ENCODE measurements at regions not wholly inside any gene's neighbourhood (a gene's known extent, or its start where the extent isn't known, plus 50 kb on each side); places are given as distances from the start of the nearest gene placed in this dataset.

- Histone ChIP-seq H3K27me3 (no peaks in the 10 kb centered on the region), H3K4me3 (no peak overlapping the region), H3K4me1 (no peaks in the 10 kb centered on the region), H3K9me3 (no peaks in the 10 kb centered on the region), H3K27ac (no peak overlapping the region), H3K36me3 (no peaks in the 10 kb centered on the region)
- WGBS (ENCODE audit: insufficient coverage, low coverage, low lambda C conversion rate, missing lambda C conversion rate): 18% methylated on average over 2 of the region's 3 CpGs
- no peak for TF ChIP-seq CTCF (IDR thresholded peaks at IDR 0.05)
- TF ChIP-seq POLR2A (IDR thresholded peaks at IDR 0.05): no peak
- ATAC-seq (no peak), DNase-seq (no peak)
- intact Hi-C loops (cut with DNase I): no loop called here
These were observed 294.0 kb upstream of the CDH20 start for GRCh38 chr18:61039251-61039650.

- no peak overlapping the region for H3K27ac ChIP-seq
- no peaks in the 10 kb centered on the region for H3K27me3 ChIP-seq
- no peaks in the 10 kb centered on the region for H3K36me3 ChIP-seq
- intact Hi-C loops (cut with DNase I): no loop called here
- TF ChIP-seq POLR2A (IDR thresholded peaks at IDR 0.05) (no peak), CTCF (IDR thresholded peaks at IDR 0.05) (no peak)
- 82% methylated on average over 4 of the region's 5 CpGs for WGBS (ENCODE audit: insufficient coverage, low coverage, low lambda C conversion rate, missing lambda C conversion rate)
- H3K9me3 ChIP-seq: no peaks in the 10 kb centered on the region
- H3K4me3 ChIP-seq: no peak overlapping the region
- ATAC-seq (no peak), DNase-seq (no peak)
- H3K4me1 ChIP-seq: no peaks in the 10 kb centered on the region
These were observed 285.4 kb upstream of the CDH20 start for GRCh38 chr18:61047794-61048193.

GRCh38 chr18:61057443-61057842, 275.8 kb upstream of the CDH20 start:
- intact Hi-C loops (cut with DNase I): no loop called here
- Histone ChIP-seq H3K36me3 (no peaks in the 10 kb centered on the region), H3K4me3 (no peak overlapping the region), H3K9me3 (no peaks in the 10 kb centered on the region), H3K4me1 (no peaks in the 10 kb centered on the region), H3K27me3 (no peaks in the 10 kb centered on the region), H3K27ac (no peak overlapping the region)
- 48% methylated on average over 2 of the region's 2 CpGs for WGBS (ENCODE audit: insufficient coverage, low coverage, low lambda C conversion rate, missing lambda C conversion rate)
- no peak for DNase-seq
- no peak for ATAC-seq
- TF ChIP-seq POLR2A (IDR thresholded peaks at IDR 0.05) (no peak), CTCF (IDR thresholded peaks at IDR 0.05) (no peak)

GRCh38 chr18:61062258-61062657, 271.0 kb upstream of the CDH20 start:
- Histone ChIP-seq H3K9me3 (no peaks in the 10 kb centered on the region), H3K4me1 (no peaks in the 10 kb centered on the region), H3K4me3 (no peak overlapping the region), H3K27me3 (no peaks in the 10 kb centered on the region), H3K36me3 (no peaks in the 10 kb centered on the region), H3K27ac (no peak overlapping the region)
- WGBS (ENCODE audit: insufficient coverage, low coverage, low lambda C conversion rate, missing lambda C conversion rate): 20% methylated on average over 2 of the region's 2 CpGs
- ATAC-seq (no peak), DNase-seq (no peak)
- TF ChIP-seq POLR2A (IDR thresholded peaks at IDR 0.05) (no peak), CTCF (IDR thresholded peaks at IDR 0.05) (no peak)
- intact Hi-C loops (cut with DNase I): no loop called here

GRCh38 chr18:61064911-61065310, 268.3 kb upstream of the CDH20 start:
- H3K9me3 ChIP-seq: no peaks in the 10 kb centered on the region
- H3K4me1 ChIP-seq: no peaks in the 10 kb centered on the region
- TF ChIP-seq CTCF (IDR thresholded peaks at IDR 0.05) (no peak), POLR2A (IDR thresholded peaks at IDR 0.05) (no peak)
- ATAC-seq (no peak), DNase-seq (no peak)
- H3K27me3 ChIP-seq: no peaks in the 10 kb centered on the region
- intact Hi-C loops (cut with DNase I): no loop called here
- H3K36me3 ChIP-seq: no peaks in the 10 kb centered on the region
- H3K27ac ChIP-seq: no peak overlapping the region
- H3K4me3 ChIP-seq: no peak overlapping the region
